GM12864 (cell line): ENCODE measurements at regions not wholly inside any gene's neighbourhood (a gene's known extent, or its start where the extent isn't known, plus 50 kb on each side); places are given as distances from the start of the nearest gene placed in this dataset.

Source experiments
- DNase-seq: peaks from one replicate; pipeline ENCODE4 v3.0.0-alpha.2; 2011; ENCODE audit warnings: low read depth
- H3K4me3 ChIP-seq: 2 replicates; pipeline ENCODE4 v1.5.1; 2011; ENCODE audit warnings: mild to moderate bottlenecking, low read depth, low read length, control low read depth
- CTCF ChIP-seq: IDR thresholded peaks from 2 replicates; pipeline ENCODE4 v1.5.1; 2011; ENCODE audit warnings: low read depth, mild to moderate bottlenecking, moderate library complexity, low read length, control low read depth, inconsistent platforms; ENCODE audit errors: missing control alignments

GRCh38 chr3:102024270-102024904 lies 175.1 kb downstream of the NFKBIZ start:
- no peak for DNase-seq
- TF ChIP-seq CTCF: no peak
- H3K4me3 ChIP-seq: no peak overlapping the region

GRCh38 chr3:102025606-102026270 lies 176.4 kb downstream of the NFKBIZ start:
- no peak overlapping the region for H3K4me3 ChIP-seq
- TF ChIP-seq CTCF: no peak
- DNase-seq: no peak

GRCh38 chr3:102026656-102027055 lies 177.3 kb downstream of the NFKBIZ start:
- no peak for DNase-seq

GRCh38 chr3:102030661-102031060 lies 181.3 kb downstream of the NFKBIZ start:
- TF ChIP-seq CTCF: no peak
- no peak for DNase-seq
- H3K4me3 ChIP-seq: no peak overlapping the region

More at GRCh38 chr3:102026656-102027055, 177.3 kb downstream of the NFKBIZ start:
- no peak for TF ChIP-seq CTCF
- H3K4me3 ChIP-seq: no peak overlapping the region

GRCh38 chr3:102031834-102032233 lies 182.5 kb downstream of the NFKBIZ start:
- H3K4me3 ChIP-seq: no peak overlapping the region
- no peak for TF ChIP-seq CTCF
- no peak for DNase-seq

- DNase-seq: no peak
- no peak overlapping the region for H3K4me3 ChIP-seq
- no peak for TF ChIP-seq CTCF
Observed at GRCh38 chr3:102032491-102033383, 183.4 kb downstream of the NFKBIZ start.
